ENCODE measurements at regions not wholly inside any gene's neighbourhood (a gene's known extent, or its start where the extent isn't known, plus 50 kb on each side); places are given as distances from the start of the nearest gene placed in this dataset.
A peak's percentile ranks its signal among the peaks of the same experiment; 100 is the strongest.
"Not testable (repeated sequence)": the region's sequence is repeated elsewhere in the genome, so short reads cannot be mapped to it uniquely, and the experiment has no call there.

DNA sequence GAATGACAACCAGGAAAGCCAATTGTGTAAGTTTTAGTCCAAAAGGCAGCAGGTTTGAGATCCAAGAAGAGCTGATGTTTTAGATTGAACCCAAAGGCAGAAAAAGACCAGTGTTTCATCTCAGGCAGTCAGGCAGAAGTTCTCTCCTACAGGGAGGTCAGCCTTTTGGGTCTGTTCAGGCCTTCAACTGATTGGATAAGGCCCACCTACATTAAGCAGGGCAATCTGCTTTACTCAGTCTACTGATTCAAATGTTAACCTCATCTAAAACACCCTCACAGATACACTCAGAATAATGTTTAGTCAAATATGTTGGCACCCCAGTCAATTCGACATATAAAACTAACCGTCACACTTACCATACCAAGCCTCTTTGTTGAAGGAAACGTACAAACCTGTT, 134.2 kb upstream of the NEIL3 start:
- DNase-seq (ENCODE audit: extremely low read depth, low read depth): no peak

GRCh38 chr4:177177541-177178081, 132.1 kb upstream of the NEIL3 start:
- no peak for DNase-seq (ENCODE audit: extremely low read depth, low read depth)

DNA sequence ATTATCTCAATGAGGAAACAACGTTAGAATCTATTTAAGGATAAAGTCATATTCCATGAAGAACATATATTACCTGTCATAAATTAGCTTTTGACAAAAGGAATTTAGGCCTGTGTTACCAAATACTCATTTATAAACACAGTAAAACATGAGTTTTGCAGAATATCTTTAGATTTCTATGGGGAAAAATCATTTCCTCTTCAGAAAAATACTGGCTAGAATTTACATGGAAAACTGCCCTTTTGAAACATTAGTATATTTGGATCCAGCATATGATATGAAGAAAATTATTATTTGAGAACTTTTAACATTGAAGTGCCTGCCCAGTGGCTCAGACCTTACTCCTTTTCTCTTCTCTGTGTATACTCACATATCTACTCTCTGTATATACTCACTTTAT, 131.4 kb upstream of the NEIL3 start:
- DNase-seq (ENCODE audit: extremely low read depth, low read depth): no peak

- no peak for DNase-seq (ENCODE audit: extremely low read depth, low read depth)
Measured at GRCh38 chr4:177182166-177182565, 127.5 kb upstream of the NEIL3 start.

GRCh38 chr4:177182728-177183127, 126.9 kb upstream of the NEIL3 start:
- no peak for DNase-seq (ENCODE audit: extremely low read depth, low read depth)

DNA sequence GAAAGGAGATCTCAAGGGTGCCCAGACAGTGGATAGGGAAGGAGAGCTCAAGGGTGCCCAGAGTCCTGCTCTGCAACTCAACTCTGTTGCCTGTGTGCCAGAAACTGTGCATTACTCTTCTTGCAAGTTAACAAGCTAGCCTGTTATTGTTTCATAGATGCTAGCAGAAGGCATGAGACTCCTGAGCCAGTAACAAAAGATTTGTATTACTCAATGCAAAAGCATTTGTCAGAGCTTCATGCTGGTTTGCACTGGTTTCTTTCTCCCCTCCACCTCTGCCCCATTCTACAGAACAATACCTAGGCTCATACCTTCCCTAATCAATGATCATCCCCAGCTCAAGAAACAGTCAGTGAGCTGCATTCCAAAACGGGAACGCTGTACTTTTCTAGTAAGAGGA, 124.5 kb upstream of the NEIL3 start:
- no peak for DNase-seq (ENCODE audit: extremely low read depth, low read depth)

GRCh38 chr4:177185579-177185978, 124.1 kb upstream of the NEIL3 start:
- DNase-seq (ENCODE audit: extremely low read depth, low read depth): no peak

DNA sequence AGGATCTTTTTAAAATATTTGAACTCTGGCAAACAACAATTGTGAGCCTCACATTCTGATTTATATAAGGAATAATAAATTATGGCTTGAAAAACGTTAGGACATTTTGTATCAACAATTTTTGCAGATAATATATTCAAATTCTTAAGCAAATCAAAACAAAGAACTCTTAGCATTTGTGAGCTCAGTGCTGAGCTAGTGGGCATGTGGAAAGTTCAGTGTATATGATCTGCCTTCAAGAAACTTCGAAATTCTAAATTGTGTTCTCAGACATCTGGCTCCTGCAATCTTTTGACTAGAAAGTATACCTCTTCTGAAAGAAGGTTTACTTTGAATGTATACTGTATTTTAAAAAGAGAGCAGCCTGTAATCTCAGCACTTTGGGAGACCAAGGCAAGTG, 122.3 kb upstream of the NEIL3 start:
- no peak for DNase-seq (ENCODE audit: extremely low read depth, low read depth)

DNA sequence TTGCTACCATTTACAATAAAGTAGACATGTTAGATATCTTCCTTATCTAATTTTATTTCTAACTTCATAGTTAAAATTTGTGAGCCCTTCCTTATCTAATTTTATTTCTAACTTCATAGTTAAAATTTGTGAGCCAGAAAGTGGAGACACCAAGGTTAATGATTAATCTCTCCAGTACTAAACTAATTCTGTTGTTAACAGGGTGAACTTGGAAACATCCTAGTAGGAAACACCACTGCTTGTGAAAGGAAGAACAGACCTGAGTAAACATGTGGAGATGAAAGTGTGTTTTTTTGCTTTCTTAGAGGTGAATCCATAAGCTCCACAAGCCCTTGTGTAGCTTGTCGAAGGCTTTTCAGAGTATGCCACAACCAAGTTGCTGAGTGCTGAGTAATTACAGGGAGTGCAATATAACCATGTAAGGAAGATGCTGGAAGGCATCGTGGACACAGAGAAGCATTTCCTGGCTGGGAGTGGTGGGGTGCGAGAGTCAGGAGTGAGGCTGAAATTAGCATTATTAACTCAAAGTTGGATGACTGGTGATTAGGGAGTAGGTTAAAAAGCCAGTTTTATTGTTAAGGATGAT, 118.6 kb upstream of the NEIL3 start:
- DNase-seq (ENCODE audit: extremely low read depth, low read depth): no peak

DNA sequence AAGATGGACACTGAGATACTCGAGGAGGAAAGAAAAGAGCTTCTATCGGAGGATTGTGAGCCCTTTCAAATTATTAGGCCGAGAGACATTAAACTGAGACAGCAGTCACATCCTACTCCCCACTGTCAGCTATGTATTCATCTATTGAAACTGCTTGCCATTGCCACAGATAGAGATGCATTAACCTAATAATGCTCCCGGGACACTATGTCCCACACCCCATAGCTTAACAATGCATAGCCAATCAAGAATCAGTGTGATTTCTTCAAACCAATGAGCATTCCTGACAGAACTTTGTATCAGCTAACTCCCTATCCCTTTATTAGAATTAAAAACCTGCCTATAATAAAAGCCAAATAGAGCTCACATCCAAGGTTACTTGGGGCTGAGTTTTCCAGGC, 118.1 kb upstream of the NEIL3 start:
- DNase-seq (ENCODE audit: extremely low read depth, low read depth): no peak

- DNase-seq (ENCODE audit: extremely low read depth, low read depth): no peak
Measured at GRCh38 chr4:177191991-177192390, 117.7 kb upstream of the NEIL3 start.

DNA sequence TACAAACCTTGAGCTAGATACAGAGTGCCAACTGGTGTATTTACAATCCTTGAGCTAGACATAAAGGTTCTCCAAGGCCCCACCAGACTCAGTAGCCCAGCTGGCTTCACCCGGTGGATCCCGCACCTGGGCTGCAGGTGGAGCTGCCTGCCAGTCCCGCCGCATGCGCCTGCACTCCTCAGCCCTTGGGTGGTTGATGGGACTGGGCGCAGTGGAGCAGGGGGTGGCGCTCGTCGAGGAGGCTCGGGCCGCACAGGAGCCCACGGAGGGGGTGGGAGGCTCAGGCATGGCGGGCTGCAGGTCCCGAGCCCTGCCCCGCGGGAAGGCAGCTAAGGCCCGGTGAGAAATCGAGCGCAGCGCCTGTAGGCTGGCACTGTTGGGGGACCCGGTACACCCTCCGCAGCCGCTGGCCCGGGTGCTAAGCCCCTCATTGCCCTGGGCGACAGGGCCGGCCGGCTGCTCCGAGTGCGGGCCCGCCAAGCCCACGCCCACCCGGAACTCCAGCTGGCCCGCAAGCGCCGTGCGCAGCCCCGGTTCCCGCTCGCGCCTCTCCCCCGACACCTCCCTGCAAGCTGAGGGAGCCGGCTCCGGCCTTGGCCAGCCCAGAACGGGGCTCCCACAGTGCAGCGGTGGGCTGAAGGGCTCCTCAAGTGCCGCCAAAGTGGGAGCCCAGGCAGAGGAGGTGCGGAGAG, 116.5 kb upstream of the NEIL3 start:
- not testable (repeated sequence) for DNase-seq (ENCODE audit: extremely low read depth, low read depth)

DNA sequence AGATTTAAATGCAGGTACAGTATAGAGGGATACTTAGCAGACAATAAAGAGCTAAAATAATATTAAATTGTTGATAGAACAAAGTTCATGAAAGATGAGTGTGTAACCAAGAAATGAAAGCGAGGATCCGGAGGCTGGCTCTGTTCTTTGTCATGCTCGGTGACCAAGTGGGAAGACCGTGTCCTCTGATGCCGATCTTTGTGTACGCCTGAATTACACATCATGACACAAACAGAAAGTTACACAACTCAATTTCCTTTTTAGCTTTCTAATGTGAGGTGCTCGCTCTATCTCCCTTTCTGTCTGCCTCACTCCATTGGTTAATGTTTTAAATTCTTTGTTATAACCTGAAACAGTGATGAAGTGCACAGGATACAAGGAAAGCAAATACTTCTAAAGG, 114.8 kb upstream of the NEIL3 start:
- DNase-seq (ENCODE audit: extremely low read depth, low read depth): no peak

GRCh38 chr4:177196615-177197014, 113.1 kb upstream of the NEIL3 start:
- no peak for DNase-seq (ENCODE audit: extremely low read depth, low read depth)

DNA sequence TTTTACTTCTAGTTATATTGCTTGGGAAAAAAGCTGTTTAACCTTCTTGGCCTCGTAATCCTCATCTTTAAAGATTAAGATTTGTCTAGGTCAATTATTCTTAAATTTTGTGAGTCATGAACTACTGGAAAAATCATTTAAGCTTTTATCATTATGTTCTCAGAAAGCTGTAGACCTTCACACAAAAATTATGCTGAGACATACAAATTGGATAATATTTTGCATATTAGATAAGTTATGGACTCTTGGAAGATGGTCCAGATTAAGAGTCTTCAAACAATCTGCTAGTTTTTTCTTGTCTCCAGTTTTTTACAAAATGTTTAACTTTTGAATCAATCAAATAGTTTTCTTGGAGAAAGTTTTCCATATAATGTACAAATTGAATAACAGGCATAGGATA, 108.1 kb upstream of the NEIL3 start:
- DNase-seq (ENCODE audit: extremely low read depth, low read depth): no peak

GRCh38 chr4:177204126-177204525, 105.5 kb upstream of the NEIL3 start:
- no peak for DNase-seq (ENCODE audit: extremely low read depth, low read depth)

GRCh38 chr4:177214935-177215334, 94.7 kb upstream of the NEIL3 start:
- no peak for DNase-seq (ENCODE audit: extremely low read depth, low read depth)

DNA sequence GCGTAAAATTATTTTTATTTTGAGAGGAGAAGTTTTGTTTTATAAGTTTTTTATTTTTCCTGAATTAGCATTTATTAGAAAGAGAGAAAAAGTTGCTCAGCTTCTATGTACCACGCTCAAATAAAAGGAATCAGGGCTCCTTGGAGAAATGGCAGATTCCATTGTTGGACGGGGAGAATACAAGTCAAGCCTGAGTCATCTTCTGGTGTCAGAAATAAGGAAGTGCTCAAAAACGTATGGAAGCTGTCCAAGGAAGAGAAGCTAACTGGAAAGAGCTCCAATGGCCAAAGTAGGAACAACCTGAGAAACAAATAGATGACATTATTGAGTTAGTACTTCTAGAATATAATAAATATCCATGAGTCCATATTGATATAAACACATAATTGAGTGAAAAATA, 89.3 kb upstream of the NEIL3 start:
- no peak for DNase-seq (ENCODE audit: extremely low read depth, low read depth)

DNA sequence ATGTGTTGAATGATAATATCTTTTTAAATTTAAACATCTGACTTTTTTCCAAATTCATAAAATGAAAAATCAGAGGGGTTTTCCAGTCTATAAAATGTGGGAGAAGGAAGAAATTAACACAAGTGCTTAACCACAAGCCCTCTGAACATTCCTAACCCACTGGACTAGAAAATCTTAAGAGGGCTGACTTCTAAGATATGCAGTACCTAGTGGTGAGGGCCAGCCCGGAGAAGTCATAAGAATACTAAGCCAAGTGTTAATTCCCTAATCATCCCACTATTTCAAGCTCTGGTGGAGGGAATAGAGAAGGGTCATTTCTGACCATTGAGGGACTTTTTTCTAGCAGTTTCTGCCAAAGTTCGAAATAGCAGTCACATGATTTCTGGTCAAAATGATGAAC, 86.9 kb upstream of the NEIL3 start:
- no peak for DNase-seq (ENCODE audit: extremely low read depth, low read depth)

GRCh38 chr4:177225605-177226004, 84.1 kb upstream of the NEIL3 start:
- no peak for DNase-seq (ENCODE audit: extremely low read depth, low read depth)

DNA sequence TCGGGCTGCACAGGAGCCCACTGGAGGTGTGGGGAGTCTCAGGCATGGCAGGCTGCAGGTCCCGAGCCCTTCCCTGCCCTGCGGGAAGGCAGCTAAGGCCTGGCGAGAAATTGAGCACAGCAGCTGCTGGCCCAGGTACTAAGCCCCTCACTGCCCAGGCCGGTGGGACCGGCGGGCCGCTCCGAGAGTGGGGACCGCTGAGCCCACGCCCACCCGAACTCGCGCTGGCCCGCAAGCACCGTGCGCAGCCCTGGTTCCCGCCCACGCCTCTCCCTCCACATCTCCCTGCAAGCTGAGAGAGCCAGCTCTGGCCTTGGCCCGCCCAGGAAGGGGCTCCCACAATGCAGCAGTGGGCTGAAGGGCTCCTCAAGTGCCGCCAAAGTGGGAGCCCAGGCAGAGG, 82.0 kb upstream of the NEIL3 start:
- DNase-seq (ENCODE audit: extremely low read depth, low read depth): no peak

GRCh38 chr4:177228599-177228998, 81.1 kb upstream of the NEIL3 start:
- DNase-seq (ENCODE audit: extremely low read depth, low read depth): no peak

DNA sequence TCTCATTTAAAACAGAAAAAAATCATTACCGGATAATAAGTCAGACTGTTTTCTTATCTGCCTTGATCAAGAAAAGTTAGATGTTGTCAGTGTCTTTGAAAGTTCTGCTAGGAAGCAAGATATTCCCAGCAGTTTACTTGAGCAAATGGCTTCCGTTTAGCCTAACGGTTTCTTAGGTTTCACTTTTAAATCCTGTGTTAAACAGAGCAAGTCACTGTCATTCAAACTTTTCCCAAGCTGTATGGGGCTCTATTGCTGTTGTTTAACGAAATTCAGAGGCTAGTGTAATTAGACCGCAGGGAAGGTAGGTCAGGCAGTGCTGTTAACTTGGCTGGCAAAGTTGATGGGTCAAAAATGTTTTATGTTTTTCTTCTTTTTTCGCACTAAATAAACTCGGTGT, 80.3 kb upstream of the NEIL3 start:
- peak; percentile 15 for DNase-seq (ENCODE audit: extremely low read depth, low read depth)

Data from NCI-H460 (cell line).